Left ventricle myocardium superior (tissue), 1 donor: ENCODE measurements at regions not wholly inside any gene's neighbourhood (a gene's known extent, or its start where the extent isn't known, plus 50 kb on each side); places are given as distances from the start of the nearest gene placed in this dataset.

Experiments
- ATAC-seq: fragments of 200-7000 bp; cut with Tn5 transposase; one replicate; pipeline ENCODE4 v1.9.1; 2020; ENCODE audit warnings: mild to moderate bottlenecking, moderate library complexity
- DNase-seq: peaks from one replicate; pipeline ENCODE4 v3.0.0-alpha.2; 2020
- intact Hi-C: fragments of 100-400 bp; cut with micrococcal nuclease; formaldehyde crosslinking; loops from one replicate; pipeline ENCODE4 v1.11.0; 2022
- donor health status: DM: no; HTN: yes; CAD: no; lungs with severe emphysema.

GRCh38 chr4:144449611-144450010 is 196.3 kb upstream of the HHIP start:
- intact Hi-C loops = no loop called here
- ATAC-seq (peak; percentile 86), DNase-seq (peak; percentile 33)

DNA sequence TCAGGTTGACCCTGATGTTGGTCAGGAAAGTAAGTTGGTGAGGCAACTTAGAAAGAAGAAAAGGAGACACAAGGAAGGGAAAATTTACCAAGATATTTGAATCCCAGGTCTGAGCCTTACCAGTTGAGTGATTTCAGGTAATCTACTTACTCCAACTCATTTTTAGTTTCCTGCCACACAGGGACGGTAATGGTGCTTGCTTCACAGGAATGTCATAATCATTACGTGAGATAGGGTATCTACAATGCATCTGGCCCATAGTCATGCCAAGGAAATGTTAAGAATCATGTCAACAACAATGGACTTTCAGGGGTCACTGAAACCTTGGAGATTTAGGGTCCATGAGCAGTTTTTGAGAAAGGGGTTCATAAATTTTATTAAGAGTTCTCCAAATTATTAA is 195.4 kb upstream of the HHIP start:
- intact Hi-C loops = no loop called here
- DNase-seq (no peak), ATAC-seq (no peak)

DNA sequence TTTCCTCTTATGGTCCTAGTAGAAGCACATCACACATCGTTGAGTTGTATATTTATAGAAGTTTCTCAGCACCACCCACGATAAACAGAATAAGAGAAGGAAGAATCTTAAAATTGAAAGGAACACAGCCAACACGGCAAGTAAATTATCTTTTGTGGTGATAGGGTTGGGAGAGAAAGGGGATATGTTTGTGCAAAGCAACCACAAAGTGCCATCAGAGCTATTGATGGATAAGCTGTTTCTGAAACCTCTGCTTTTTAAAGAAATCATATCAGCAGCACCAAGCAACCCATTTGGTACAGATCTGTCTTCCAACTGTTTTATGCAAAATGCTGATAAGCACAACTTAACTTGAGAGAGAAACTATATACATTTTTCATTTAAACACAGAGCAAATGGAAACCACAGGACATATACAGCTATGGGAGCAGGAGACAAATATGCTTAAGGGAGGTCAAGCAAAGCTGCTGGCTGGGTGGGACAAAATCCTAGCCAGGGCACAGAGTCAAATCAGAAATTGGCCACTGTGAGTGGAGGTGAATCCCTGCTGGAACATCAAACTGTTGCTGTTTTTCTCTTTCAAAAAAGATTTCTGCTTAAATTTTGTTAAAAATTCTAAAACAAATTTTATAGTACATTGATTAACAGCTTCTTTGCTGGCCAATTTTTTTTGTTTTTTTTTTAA is 194.0 kb upstream of the HHIP start:
- ATAC-seq (no peak), DNase-seq (no peak)
- intact Hi-C loops = no loop called here

DNA sequence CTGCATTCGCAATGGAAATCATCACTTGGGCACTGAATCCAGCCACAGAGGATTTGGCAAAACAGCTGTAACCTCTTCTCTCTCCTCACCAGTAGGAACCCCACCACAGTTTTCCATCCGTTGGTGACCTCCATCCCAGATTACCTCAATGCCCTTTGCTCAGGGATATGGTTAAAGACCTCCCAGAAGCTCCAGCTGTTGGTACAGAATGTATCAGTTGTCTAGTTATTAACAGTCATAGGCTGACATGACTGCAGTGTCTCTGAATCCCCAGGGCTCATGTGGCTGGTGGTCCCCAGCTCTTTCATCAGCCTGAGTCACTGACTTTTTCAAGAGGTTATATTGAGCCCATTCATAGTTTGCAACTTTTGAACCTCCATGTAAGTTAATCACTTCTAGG is 189.8 kb upstream of the HHIP start:
- DNase-seq (no peak), ATAC-seq (no peak)
- intact Hi-C loops = no loop called here

- DNase-seq (no peak), ATAC-seq (no peak)
- intact Hi-C loops = no loop called here
These were observed 184.1 kb upstream of the HHIP start for GRCh38 chr4:144461906-144462305.

- no peak for DNase-seq
- ATAC-seq = no peak
- intact Hi-C loops = no loop called here
These were observed 182.7 kb upstream of the HHIP start for GRCh38 chr4:144463236-144463635.

DNA sequence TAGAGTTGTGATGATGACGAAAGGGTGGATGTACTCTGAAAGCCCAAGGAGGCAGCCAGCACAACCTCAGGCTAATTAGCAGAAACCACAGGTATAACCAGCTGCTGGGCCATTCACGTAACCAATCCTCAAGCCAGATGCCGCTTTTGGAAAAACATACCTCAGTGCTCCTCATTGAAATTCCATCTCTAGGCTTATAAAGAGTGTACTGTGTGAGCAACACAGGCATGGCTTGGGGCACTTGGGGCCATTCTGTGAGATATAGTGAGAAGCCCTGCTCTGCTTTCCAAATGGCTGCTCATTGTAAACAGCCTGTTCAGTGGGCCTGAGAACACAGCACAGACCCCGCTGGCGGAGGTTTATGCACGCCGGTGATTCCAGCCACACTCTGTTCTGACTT is 182.1 kb upstream of the HHIP start:
- intact Hi-C loops = no loop called here
- ATAC-seq (no peak), DNase-seq (no peak)

DNA sequence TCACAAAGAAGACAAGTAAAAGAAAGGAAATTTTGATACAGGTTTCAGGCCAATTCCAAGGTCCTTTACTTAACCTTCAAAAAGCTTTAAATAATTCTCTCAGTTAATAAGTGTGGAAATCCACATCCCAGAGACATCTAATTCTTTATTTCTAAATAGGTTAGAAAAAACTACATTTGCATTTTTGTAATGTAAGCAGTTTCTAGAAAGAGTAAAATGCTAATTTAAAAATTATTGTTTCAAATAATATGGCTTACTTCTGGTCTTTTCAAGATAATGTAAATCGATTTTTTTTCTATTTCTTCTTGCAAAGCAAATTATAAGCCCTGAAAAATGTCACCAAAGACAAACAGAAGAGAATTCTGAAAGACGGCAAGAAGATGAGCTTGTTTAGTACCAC is 180.4 kb upstream of the HHIP start:
- ATAC-seq = no peak
- intact Hi-C loops = no loop called here

GRCh38 chr4:144480068-144480467 is 165.9 kb upstream of the HHIP start:
- intact Hi-C loops = no loop called here
- no peak for ATAC-seq
- DNase-seq = no peak

More for the DNA sequence above, 180.4 kb upstream of the HHIP start:
- no peak for DNase-seq

DNA sequence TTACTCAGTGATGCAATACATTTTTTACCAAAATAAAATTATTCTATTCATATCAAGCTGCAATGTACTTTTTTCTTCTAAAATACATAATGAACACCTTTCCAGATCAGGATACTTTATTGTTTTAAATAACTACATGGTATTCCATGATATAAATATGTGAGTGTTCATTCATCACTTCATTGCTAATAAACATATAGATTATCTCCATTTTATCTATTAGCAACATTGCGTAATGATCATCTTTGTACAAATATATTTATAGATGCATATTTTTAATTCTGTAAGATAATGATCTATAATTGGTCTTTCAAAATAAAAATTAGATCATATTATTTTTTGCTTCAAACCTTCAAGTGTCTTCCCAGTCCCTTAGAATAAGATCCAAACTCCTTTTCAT is 156.1 kb upstream of the HHIP start:
- ATAC-seq (no peak), DNase-seq (no peak)
- intact Hi-C loops = no loop called here

DNA sequence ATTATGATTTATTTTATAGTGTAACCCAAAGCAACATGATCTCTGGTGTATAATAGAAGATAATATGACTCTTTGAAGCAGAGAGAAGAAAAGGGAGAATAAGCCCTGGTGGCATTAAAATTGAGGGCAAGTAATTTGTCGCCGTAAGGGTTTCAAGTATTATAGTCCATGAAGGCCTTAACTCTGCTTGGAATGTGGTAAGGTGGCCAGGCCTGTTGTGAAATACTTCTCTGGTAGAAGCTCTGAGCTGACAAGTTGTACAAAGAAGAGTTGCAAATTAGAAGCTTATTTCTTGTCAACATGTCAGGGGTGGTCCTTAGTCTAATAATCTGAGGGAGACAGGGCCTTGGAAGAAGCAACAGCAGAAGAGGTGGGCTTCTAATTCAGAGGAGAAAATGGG is 151.7 kb upstream of the HHIP start:
- ATAC-seq (no peak), DNase-seq (no peak)
- intact Hi-C loops = no loop called here

DNA sequence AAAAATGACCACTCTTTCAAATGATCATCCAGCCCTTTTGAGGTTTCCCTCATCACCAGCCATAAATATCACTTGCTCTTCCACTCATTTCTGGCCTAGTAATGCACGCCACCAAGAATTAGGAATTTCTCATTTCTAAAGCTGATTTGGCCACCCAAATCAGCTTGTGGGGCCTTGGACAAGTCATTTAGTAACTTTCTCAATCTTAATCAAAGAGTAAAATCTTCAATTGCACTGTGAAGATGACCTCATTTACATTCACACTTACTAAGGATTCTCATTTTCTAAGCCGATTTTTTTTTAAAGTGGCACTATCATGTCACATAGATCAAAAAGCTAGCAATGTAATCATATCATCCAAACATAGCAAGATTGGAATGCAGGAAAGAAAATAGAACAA is 150.0 kb upstream of the HHIP start:
- no peak for DNase-seq
- intact Hi-C loops = no loop called here
- no peak for ATAC-seq

DNA sequence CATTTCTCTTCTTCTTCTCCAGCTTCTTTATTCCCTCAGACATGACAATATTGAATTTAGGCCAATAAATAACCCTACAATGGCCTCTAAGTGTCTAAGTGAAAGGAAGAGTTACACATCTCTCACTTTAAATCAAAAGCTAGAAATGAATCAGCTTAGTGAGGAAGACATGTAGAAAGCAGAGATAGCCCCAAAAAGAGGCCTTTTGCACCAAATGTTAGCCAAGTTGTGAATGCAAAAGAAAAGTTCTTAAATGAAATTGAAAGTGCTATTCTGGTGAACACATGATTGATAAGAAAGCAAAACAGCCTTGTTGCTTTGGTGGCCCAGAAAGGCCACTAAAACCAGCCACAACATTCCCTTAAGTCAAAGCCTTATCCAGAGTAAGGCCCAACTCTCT is 146.2 kb upstream of the HHIP start:
- ATAC-seq (no peak), DNase-seq (no peak)
- intact Hi-C loops = no loop called here

DNA sequence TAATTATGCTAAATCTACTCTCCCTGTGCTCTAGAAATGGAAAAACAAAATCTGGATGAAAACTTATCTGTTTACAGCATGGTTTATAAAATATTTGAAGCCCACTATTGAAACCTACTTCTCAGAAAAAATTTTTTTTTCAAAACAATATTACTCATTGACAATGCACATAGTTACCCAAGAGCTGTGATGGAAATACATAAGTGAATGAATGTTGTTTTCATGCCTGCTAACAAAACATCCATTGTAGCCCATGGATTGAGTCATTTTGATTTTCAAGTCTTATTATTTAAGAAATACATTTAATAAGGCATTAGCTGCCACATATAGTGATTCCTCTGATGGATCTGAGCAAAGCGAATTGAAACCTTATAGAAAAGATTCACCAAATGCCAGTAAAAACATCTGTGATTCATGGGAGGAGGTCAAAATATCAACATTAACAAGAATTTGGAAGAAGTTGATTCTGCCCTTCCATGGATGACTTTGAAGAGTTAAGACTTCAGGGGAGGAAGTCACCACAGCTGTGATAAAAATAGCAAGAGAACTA is 144.7 kb upstream of the HHIP start:
- no peak for ATAC-seq
- intact Hi-C loops = no loop called here
- DNase-seq = no peak

DNA sequence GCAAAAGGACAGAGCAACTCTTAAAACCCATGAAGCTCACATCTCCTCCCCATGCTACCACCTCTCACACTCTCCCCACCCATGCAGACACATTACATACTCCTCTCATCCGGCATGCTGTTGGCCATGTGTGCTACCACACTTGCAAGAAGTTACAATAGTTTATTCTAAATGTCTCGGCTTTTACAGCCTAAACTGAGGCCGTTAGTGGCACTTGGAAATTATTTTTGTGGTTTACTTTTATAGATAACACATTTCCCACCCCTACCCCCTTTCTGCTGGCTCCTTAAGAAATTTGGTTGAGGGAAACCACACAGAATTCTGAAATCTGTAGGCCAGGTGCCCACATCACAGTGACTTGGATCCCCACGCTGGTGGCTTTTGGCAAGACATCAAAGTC is 141.1 kb upstream of the HHIP start:
- ATAC-seq (no peak), DNase-seq (no peak)
- intact Hi-C loops = no loop called here

GRCh38 chr4:144507311-144508101 is 138.4 kb upstream of the HHIP start:
- no peak for DNase-seq
- no peak for ATAC-seq
- intact Hi-C loops = no loop called here

DNA sequence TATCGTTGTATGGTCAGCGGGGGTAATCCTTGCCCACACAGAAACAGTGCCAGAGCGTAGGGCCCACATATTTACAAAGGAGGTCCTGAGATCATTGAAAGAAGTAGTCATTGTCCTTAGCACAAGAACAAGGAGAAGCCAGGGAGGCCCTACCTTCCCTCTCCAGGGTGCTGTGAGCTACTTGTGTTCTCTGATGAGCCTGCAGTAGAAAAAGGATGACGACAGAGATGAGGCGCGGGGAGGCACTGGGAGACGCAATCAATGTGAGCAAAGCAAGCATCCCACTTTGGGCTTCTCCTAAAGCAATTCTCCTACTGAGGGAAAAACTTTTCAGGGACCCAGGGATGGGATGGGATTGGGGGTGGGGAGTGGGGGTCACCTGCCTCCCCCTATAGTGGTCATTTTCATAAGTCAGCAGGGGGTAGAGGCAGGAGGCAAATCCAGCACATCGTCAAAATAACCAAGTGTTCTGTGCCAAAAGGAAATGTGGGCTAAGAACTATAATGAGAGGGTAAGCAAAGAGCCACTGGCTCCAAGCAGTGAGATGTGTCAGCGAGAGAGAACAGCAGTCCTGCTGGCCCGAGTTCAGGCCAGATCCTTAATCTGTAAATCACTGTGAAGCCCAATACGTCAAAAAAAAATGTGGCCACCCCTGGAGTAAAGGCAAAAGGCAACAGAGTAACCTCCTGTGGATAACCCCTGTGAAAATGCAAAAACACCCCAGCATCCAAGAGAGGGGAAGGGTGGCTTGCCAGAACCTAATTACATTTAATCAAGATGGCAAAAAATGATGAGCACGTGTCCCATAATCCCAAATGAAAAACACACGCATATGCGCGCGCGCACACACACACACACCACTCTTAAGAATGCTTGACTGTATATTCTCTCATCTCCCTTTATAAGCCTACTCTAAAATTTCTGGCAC is 136.6 kb upstream of the HHIP start:
- DNase-seq (no peak), ATAC-seq (no peak)
- intact Hi-C loops = no loop called here

DNA sequence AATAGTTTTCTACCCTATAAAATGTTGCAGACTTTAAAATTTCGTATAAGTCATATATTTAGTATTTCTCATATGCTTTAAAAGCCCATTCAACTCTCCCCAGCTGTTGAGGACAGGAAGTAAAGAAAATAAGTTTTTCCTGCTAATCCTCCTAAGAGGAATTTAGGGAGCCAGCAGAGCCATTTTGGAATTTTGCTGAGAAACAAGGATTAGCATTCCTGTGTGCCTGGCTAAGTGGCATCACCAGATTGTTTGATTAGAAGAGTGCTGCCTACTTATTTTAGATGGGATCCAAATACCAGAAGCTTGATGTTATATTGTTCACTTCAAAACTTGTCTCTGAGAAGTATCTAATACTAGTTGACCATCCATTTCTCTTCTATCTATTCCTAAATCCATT is 131.2 kb upstream of the HHIP start:
- ATAC-seq (no peak), DNase-seq (no peak)
- intact Hi-C loops = no loop called here

DNA sequence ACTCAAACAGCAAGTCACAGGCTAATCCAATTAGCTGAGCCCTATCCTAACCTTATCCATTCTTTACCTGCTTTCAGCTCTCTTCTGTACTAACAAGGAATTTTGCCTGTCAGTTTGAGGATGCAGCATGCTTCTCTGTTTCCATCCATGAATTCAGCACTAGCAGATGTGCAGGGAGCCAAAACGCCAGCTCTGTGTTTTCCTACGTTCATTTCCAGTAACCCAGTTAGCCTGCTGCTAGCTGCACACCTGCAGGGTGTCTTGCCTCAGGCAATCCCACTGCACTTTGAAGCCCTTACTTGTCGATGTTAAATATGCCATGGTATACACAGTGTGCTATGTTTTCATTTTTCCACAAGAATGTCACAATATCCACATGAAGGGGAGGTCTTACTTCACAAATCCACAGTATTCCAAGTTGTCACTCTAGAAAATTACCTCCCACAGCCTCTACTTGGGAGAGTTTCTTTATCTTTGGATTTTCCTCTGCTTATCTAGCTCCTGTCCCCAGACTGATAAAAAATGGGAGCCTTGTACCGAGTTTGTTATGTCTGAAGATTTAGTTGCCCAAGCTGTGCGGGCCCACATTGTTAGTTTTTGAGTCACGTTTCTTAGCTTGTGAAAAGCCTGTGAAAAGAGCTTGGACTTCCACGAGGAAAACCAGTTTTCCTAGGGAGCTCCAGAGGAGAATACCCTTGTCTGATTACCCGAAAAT is 127.6 kb upstream of the HHIP start:
- no peak for ATAC-seq
- intact Hi-C loops = no loop called here
- no peak for DNase-seq
